Right lobe of liver (tissue), 6 donors: ENCODE measurements at regions not wholly inside any gene's neighbourhood (a gene's known extent, or its start where the extent isn't known, plus 50 kb on each side); places are given as distances from the start of the nearest gene placed in this dataset.

ENCODE experiments used
- ATAC-seq, 4 donors: fragments of 200-7000 bp; cut with Tn5 transposase; one replicate each; pipeline ENCODE4 v1.9.1; 2020; ENCODE audit warnings: mild to moderate bottlenecking in 4 of 4, moderate library complexity in 4 of 4
- DNase-seq, 3 donors: peaks; one replicate each; pipeline ENCODE4 v3.0.0-alpha.2; 2020
- H3K27ac ChIP-seq, 3 donors: fragments of 200-600 bp; one replicate each; pipeline ENCODE4 v1.8.0; 2022
- H3K27me3 ChIP-seq, 2 donors: fragments of 200-600 bp; one replicate each; pipeline ENCODE4 v1.8.0; 2022
- H3K36me3 ChIP-seq, 4 donors: fragments of 200-600 bp; sonication (generic) in 1 of 4; one replicate each; pipeline versions ENCODE4 v1.5.1 to v1.8.0; 2017 to 2022; ENCODE audit warnings: control low read depth in 1 of 4
- H3K4me1 ChIP-seq, 4 donors: fragments of 200-600 bp; sonication (generic) in 1 of 4; one replicate each; pipeline versions ENCODE4 v1.5.1 to v1.8.0; 2017 to 2022; ENCODE audit warnings: control low read depth in 1 of 4
- H3K4me3 ChIP-seq, 3 donors: fragments of 200-600 bp; one replicate each; pipeline ENCODE4 v1.8.0; 2022
- H3K9me3 ChIP-seq, 4 donors: fragments of 200-600 bp; sonication (generic) in 1 of 4; one replicate each; pipeline versions ENCODE4 v1.5.1 to v1.8.0; 2017 to 2022; ENCODE audit warnings: control low read depth in 1 of 4
- POLR2A ChIP-seq: fragments of 450-650 bp; IDR thresholded peaks from one replicate; pipeline ENCODE4 v1.6.1; 2017; ENCODE audit warnings: antibody characterized with exemption, mild to moderate bottlenecking
- WGBS: methylation state at CpG from one replicate; pipeline ENCODE4 v1.1.6; 2018; ENCODE audit warnings: low coverage, low lambda C conversion rate; ENCODE audit not compliant: insufficient coverage; ENCODE audit errors: missing lambda C conversion rate; 5-methylcytosine and 5-hydroxymethylcytosine counted together
- intact Hi-C, 2 donors: fragments of 100-400 bp; cut with DNase I; formaldehyde crosslinking; loops; one replicate each; pipeline versions ENCODE4 v1.11.2 to v1.14.1; 2022
- TF ChIP-seq, protein P1 (sequence below), 4 donors: fragments of 200-600 bp in 3 of 4; fragments of 450-650 bp in 1 of 4; IDR thresholded peaks; one replicate each; pipeline versions ENCODE4 v1.5.1 to v1.8.0; 2016 to 2022; ENCODE audit warnings: antibody characterized with exemption in 4 of 4, mild to moderate bottlenecking in 2 of 4
- donor health status: DM: no; HTN: yes; CAD: no.
- donor health status: DM: no; HTN: no; CAD: no.
- donor health status: DM: no; HTN: no; CAD: no.
- donor health status: DM: no; HTN: yes; CAD: no.
- donor health status: DM: no; HTN: yes; CAD: no.

DNA sequence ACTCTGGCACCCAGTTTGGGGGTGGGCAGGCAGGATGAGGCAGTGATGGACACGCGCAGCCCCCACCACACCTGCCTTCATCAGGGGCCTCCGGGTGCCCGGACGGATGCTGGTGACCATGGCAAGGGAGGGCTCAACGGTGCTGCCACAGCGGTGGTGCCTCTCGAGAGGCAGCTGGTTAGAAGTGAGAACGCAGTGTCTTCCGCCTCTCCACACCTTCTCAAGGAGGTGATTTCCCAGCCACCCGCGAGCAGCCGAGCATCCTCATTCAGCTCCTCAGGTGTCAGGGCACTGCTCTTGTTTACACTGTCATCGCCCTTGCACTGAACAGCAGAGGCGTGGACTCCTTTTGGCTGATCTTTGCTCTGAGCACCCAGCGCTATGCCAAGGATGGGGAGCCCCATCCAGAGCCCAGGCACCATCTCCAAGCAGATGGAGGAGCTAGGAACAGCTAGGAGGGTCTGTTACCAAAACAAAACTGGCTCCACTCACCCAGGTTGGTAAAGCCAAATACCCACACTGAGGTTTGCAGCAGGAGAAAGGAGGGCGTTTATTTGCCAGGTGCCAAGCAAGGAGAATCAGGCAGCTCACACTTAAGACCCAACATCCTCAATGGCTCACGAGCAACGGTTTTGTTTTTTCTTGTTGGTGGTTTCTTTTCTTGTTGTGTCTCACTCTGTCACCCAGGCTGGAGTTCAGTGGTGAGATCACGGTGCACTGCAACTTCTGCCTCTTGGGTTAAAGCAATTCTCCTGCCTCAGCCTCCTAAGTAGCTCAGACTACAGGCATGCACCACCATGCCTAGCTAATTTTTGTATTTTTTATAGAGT, 174.3 kb upstream of the TNRC6C start:
- TF ChIP-seq POLR2A: no peak
- TF ChIP-seq, protein P1, sequence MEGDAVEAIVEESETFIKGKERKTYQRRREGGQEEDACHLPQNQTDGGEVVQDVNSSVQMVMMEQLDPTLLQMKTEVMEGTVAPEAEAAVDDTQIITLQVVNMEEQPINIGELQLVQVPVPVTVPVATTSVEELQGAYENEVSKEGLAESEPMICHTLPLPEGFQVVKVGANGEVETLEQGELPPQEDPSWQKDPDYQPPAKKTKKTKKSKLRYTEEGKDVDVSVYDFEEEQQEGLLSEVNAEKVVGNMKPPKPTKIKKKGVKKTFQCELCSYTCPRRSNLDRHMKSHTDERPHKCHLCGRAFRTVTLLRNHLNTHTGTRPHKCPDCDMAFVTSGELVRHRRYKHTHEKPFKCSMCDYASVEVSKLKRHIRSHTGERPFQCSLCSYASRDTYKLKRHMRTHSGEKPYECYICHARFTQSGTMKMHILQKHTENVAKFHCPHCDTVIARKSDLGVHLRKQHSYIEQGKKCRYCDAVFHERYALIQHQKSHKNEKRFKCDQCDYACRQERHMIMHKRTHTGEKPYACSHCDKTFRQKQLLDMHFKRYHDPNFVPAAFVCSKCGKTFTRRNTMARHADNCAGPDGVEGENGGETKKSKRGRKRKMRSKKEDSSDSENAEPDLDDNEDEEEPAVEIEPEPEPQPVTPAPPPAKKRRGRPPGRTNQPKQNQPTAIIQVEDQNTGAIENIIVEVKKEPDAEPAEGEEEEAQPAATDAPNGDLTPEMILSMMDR (IDR thresholded peaks at IDR 0.05): no peak
- 36% methylated on average over 2 of the region's 20 CpGs for WGBS
- intact Hi-C loops: no loop called here
- Histone ChIP-seq H3K27me3 (no peaks in the 10 kb centered on the region), H3K4me3 (no peak overlapping the region), H3K27ac (no peak overlapping the region), H3K4me1 (no peaks in the 10 kb centered on the region), H3K36me3 (no peaks in the 10 kb centered on the region), H3K9me3 (no peaks in the 10 kb centered on the region)
- DNase-seq (no peak), ATAC-seq (peak in 2 of 4 donors; percentile 44 to 55)

DNA sequence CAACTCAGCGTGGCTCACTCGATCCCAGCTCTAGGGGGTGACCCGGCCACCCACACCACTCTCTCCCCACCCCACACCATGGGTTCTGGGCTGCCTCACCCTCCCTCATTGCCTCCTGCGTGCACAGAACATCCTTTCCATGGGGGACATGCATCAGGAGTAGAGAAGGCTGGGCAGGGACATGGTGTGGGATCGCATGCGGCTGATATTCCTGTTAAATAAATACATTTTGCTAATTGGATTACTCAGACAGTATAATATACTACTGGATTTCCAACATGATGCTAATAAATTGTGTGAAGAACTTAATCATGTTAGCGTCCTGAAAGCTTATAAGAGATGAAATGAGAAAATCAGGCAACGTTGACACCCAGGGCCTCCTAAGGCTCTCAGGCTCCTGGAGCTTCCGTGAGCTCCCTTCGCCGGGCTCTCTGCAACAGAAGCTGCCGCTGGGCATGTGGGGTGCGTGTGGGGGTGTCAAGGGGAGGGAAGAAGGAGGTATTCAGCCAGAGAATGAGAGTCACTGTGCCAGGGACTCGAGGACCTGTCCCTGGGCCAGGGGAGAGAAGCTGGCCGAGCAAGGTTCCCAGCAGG, 173.1 kb upstream of the TNRC6C start:
- WGBS: 39% methylated on average over 5 of the region's 15 CpGs

DNA sequence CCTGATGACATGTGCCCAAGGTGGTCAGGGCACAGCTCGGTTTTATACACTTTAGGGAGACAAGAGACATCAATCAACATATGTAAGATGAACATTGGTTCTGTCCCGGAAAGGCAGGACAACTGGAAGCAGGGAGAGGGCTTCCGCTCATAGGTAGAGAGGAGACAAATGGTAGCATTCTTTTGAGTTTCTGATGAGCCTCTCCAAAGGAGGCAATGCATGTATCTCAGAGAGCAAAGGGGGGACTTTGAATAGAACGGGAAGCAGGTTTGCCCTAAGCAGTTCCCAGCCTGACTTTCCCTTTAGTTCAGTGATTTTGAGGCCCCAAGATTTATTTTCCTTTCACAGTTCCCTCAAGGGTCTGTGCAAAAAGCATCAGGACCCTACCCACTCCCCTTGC, 172.4 kb upstream of the TNRC6C start:
- H3K36me3 ChIP-seq: no peaks in the 10 kb centered on the region
- H3K4me1 ChIP-seq: no peaks in the 10 kb centered on the region
- intact Hi-C loops: no loop called here
- TF ChIP-seq, protein P1 (IDR thresholded peaks at IDR 0.05): no peak
- no peak for TF ChIP-seq POLR2A
- DNase-seq (no peak), ATAC-seq (no peak)
- WGBS: 45% methylated on average over 4 of the region's 4 CpGs
- no peaks in the 10 kb centered on the region for H3K9me3 ChIP-seq
- no peak overlapping the region for H3K27ac ChIP-seq
- H3K4me3 ChIP-seq: no peak overlapping the region
- H3K27me3 ChIP-seq: no peaks in the 10 kb centered on the region

More for the DNA sequence above, 173.1 kb upstream of the TNRC6C start:
- Histone ChIP-seq H3K4me3 (no peak overlapping the region), H3K4me1 (no peaks in the 10 kb centered on the region), H3K27ac (no peak overlapping the region), H3K9me3 (no peaks in the 10 kb centered on the region), H3K36me3 (no peaks in the 10 kb centered on the region), H3K27me3 (no peaks in the 10 kb centered on the region)
- intact Hi-C loops: no loop called here
- TF ChIP-seq, protein P1 (IDR thresholded peaks at IDR 0.05): no peak
- TF ChIP-seq POLR2A: no peak
- DNase-seq (no peak), ATAC-seq (no peak)

GRCh38 chr17:77786740-77787505, 171.6 kb upstream of the TNRC6C start:
- DNase-seq (no peak), ATAC-seq (no peak)
- Histone ChIP-seq H3K9me3 (no peaks in the 10 kb centered on the region), H3K27me3 (no peaks in the 10 kb centered on the region), H3K27ac (no peak overlapping the region), H3K36me3 (no peaks in the 10 kb centered on the region), H3K4me1 (no peaks in the 10 kb centered on the region), H3K4me3 (no peak overlapping the region)
- intact Hi-C loops: no loop called here
- WGBS: 26% methylated on average over 13 of the region's 20 CpGs
- TF ChIP-seq, protein P1 (IDR thresholded peaks at IDR 0.05): no peak
- TF ChIP-seq POLR2A: no peak
